ENCODE measurements at regions not wholly inside any gene's neighbourhood (a gene's known extent, or its start where the extent isn't known, plus 50 kb on each side); places are given as distances from the start of the nearest gene placed in this dataset.

DNA sequence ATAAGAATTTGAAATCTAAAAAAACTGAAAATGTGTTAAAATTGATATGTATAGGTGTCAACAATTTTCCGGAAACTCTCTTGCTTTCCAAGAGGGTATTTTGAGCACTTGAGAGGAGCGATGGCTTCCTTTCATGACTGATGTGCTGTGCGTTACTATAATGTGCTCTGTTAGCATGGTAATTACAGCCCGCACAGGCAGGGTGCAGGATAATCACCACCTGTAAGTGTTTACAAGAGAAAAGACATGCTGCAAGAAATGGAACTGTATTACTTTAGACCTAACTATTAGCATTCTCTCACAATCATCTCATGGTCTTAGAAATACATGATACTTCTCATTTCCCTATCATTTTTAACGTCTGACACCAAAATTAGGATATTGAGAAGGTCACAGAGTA lies 92.4 kb upstream of the ADARB2 start:
- intact Hi-C loops (cut with DNase I) = no loop called here
- Histone ChIP-seq H3K36me3 (no peaks in the 10 kb centered on the region), H3K27ac (no peak overlapping the region), H3K9me3 (no peaks in the 10 kb centered on the region), H3K4me3 (no peak overlapping the region), H3K4me1 (no peaks in the 10 kb centered on the region), H3K27me3 (no peaks in the 10 kb centered on the region)
- TF ChIP-seq CTCF (IDR thresholded peaks at IDR 0.05) = no peak
- ATAC-seq (no peak), DNase-seq (no peak)

GRCh38 chr10:1824928-1825327 lies 87.6 kb upstream of the ADARB2 start:
- no peak for TF ChIP-seq CTCF (IDR thresholded peaks at IDR 0.05)
- intact Hi-C loops (cut with DNase I) = no loop called here
- no peak for ATAC-seq

DNA sequence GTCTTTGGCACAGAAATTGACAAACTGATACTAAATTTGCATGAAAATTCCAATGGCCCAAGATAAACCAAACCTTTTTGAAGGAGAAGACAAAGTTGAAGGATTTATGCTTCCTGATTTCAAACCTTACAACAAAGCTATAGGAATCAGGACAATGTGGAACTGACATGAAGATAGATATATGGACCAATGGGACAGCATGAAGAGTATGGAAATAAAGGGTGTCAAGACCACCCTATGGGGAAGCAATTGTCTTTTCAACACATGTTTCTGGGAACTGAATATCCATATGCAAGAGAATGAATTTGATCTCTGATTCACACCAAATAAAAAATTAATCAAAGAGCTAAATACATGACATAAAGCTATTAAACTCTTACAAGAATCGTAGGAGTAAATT lies 77.2 kb upstream of the ADARB2 start:
- intact Hi-C loops (cut with DNase I) = no loop called here
- no peak overlapping the region for H3K27ac ChIP-seq

More at GRCh38 chr10:1824928-1825327, 87.6 kb upstream of the ADARB2 start:
- H3K9me3 ChIP-seq = no peaks in the 10 kb centered on the region
- H3K36me3 ChIP-seq = no peaks in the 10 kb centered on the region
- no peak for DNase-seq
- H3K27ac ChIP-seq = no peak overlapping the region
- no peaks in the 10 kb centered on the region for H3K27me3 ChIP-seq
- H3K4me3 ChIP-seq = no peak overlapping the region
- H3K4me1 ChIP-seq = no peaks in the 10 kb centered on the region

DNA sequence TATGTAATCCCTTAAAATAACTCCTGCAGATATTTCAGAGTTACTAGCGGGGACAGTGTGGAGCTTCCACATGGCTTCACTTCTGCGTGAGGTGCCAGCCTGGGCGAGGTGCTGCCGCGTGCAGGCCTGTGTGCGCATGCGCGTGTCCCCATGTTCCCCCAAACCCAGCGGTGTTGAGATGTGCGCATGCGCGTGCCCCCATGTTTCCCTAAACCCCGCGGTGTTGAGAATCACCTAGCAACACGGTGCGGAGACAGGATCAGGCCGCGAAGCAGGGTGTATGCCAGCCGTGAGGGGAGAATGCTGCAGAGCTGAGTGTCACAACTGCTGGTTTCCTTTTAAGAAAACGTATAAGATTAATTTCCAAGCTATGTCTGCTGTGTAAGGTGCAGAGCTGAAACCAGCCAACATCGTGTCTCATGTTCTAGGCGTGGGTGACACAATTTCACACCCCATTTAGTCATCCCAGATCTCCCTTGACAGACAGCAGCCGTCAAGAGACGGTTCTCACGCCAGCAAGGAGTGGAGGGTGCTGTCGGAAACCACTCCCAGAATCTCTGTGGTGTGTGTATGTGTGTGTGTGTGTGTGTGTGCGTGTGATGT lies 71.9 kb upstream of the ADARB2 start:
- H3K27ac ChIP-seq = no peak overlapping the region
- intact Hi-C loops (cut with DNase I) = no loop called here
- TF ChIP-seq CTCF (IDR thresholded peaks at IDR 0.05) = no peak
- no peak for ATAC-seq
- peaks cover 0 to 5% of the 10 kb centered on the region in 2 donors for H3K9me3 ChIP-seq
- H3K36me3 ChIP-seq = no peaks in the 10 kb centered on the region
- H3K27me3 ChIP-seq = no peaks in the 10 kb centered on the region
- no peaks in the 10 kb centered on the region for H3K4me1 ChIP-seq
- DNase-seq = no peak
- no peak overlapping the region for H3K4me3 ChIP-seq

More for the DNA sequence above, 77.2 kb upstream of the ADARB2 start:
- no peak overlapping the region for H3K4me3 ChIP-seq
- no peak for ATAC-seq
- no peak for TF ChIP-seq CTCF (IDR thresholded peaks at IDR 0.05)
- H3K27me3 ChIP-seq = no peaks in the 10 kb centered on the region
- H3K4me1 ChIP-seq = no peaks in the 10 kb centered on the region
- peaks cover 0 to 23% of the 10 kb centered on the region in 2 donors for H3K9me3 ChIP-seq
- no peak for DNase-seq
- no peaks in the 10 kb centered on the region for H3K36me3 ChIP-seq

GRCh38 chr10:1807924-1808323 lies 70.6 kb upstream of the ADARB2 start:
- Histone ChIP-seq H3K4me3 (no peak overlapping the region), H3K36me3 (no peaks in the 10 kb centered on the region), H3K27ac (no peak overlapping the region), H3K27me3 (no peaks in the 10 kb centered on the region), H3K9me3 (peaks cover 0 to 5% of the 10 kb centered on the region in 2 donors), H3K4me1 (no peaks in the 10 kb centered on the region)
- DNase-seq (no peak), ATAC-seq (no peak)
- intact Hi-C loops (cut with DNase I) = no loop called here
- no peak for TF ChIP-seq CTCF (IDR thresholded peaks at IDR 0.05)
